Fibroblast of pulmonary artery (primary cell): ENCODE measurements at regions not wholly inside any gene's neighbourhood (a gene's known extent, or its start where the extent isn't known, plus 50 kb on each side); places are given as distances from the start of the nearest gene placed in this dataset.

Source experiments
- DNase-seq: peaks from one replicate; pipeline ENCODE4 v3.0.0-alpha.2; 2010; ENCODE audit warnings: low read depth
- H3K4me3 ChIP-seq: replicated peaks from 2 replicates; pipeline ENCODE4 v1.5.1; 2011; ENCODE audit warnings: low read depth, mild to moderate bottlenecking, control low read depth, low read length, moderate library complexity
- TF ChIP-seq, protein P1 (sequence below): IDR thresholded peaks from 2 replicates; pipeline ENCODE4 v1.5.1; 2011; ENCODE audit warnings: mild to moderate bottlenecking, control low read depth, low read length, inconsistent platforms; ENCODE audit errors: missing control alignments

DNA sequence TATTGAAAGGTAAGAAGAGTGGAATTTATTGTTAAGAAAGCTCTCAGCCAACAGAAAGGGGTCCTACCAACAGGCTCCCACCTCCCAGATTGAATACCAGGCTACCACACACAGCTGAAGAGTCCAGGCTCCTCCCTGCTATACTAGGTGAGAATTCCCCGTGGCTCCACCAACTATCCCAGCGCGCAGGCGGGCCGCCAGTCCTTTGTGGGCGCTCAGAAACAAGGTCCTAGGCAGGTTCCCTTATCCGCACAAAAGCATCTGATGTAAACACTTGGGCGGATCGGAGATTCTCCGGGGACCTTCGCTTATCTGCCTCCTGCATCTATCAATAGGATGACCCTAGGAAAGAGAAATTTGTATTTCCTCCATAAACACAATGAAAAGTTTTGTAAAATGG lies 423.9 kb upstream of the ADGRL4 start:
- no peak for DNase-seq
- TF ChIP-seq, protein P1, sequence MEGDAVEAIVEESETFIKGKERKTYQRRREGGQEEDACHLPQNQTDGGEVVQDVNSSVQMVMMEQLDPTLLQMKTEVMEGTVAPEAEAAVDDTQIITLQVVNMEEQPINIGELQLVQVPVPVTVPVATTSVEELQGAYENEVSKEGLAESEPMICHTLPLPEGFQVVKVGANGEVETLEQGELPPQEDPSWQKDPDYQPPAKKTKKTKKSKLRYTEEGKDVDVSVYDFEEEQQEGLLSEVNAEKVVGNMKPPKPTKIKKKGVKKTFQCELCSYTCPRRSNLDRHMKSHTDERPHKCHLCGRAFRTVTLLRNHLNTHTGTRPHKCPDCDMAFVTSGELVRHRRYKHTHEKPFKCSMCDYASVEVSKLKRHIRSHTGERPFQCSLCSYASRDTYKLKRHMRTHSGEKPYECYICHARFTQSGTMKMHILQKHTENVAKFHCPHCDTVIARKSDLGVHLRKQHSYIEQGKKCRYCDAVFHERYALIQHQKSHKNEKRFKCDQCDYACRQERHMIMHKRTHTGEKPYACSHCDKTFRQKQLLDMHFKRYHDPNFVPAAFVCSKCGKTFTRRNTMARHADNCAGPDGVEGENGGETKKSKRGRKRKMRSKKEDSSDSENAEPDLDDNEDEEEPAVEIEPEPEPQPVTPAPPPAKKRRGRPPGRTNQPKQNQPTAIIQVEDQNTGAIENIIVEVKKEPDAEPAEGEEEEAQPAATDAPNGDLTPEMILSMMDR = no peak
- no peak overlapping the region for H3K4me3 ChIP-seq

DNA sequence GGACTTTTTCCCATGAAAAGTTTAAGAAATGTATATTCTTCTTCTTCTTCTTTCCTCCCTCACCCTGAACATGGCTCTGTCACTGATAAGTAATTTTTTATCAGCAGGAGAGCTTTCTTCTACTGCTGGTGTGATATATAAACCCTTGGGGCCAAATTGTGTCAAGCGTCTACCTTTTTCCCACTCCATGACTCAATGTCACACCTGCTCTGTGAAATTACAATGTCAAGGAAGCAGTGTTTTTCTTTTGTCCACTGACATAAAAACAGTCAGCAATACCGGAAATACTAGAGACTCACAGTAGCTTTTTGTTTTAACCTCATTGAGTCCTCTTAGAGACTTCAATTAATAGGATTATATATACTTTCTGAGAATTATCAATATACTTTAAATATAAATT lies 416.2 kb upstream of the ADGRL4 start:
- TF ChIP-seq, protein P1 = no peak
- DNase-seq = no peak

DNA sequence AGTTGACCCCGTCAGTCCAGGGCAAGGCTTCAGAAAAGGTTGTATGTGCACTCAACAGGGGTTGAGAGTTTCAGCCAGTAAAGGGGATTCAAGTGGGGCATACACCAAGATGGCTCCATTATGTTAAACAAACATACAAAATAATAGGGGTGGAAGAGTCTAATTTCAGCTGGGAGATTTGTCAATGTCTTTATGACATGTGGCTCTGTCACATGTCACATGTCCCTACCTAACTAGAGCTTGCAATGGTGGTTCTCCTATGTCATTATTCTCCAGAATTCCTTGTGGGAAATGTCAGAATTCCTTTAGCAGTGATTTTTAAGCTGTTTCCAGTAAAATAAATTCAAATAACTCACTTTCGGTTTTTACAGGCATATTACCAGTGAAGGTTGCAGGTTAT lies 392.0 kb upstream of the ADGRL4 start:
- TF ChIP-seq, protein P1 = no peak
- H3K4me3 ChIP-seq = no peak overlapping the region
- DNase-seq = no peak

More for the DNA sequence above, 416.2 kb upstream of the ADGRL4 start:
- no peak overlapping the region for H3K4me3 ChIP-seq

DNA sequence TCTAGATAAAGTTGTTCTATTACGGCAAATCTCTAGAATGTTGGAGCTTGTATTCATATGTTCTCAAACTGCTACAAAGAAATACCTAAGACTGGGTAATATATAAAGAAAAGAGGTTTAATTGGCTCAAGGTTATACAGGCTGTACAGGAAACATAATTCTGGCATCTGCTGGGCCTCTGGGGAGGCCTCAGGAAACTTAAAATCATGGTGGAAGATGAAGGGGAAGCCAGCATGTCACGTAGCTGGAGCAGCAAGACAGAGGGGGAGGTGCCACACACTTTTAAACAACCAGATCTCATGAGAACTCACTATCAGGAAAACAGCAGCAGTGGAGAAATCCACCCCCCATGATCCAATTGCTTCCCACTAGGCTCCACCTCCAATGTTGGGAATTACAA lies 390.4 kb upstream of the ADGRL4 start:
- DNase-seq = no peak
- TF ChIP-seq, protein P1 = no peak
- H3K4me3 ChIP-seq = no peak overlapping the region

DNA sequence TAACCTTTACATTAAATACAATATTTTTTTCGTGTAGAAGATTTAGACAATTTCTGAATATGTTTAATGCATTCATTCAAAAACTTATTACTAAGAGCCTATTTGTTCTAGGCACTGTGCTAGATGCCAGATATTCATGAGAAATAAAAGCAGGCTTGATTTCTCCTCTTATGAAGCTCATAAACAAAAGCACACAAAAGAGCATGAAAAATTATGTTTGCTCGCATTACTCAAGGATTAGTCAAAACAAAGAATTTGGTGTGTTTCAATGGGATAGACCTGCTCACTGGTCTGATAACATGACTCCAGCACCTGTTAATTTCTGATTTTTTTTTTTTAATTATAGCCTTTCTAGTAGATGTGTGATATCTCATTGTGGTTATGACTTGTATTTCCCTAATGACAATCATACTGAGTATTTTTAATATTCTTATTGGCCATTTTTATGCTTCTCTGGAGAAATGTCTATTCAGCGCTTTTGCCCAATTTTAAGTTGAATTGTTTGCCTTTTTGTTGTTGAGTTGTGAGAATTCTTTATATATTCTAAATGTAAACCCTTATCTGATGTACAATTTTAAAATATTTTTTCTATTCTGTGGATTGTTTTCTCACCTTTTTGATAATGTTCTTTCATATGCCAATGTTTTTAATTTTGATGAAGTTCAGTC lies 382.3 kb upstream of the ADGRL4 start:
- no peak overlapping the region for H3K4me3 ChIP-seq
- DNase-seq = no peak
- TF ChIP-seq, protein P1 = no peak

DNA sequence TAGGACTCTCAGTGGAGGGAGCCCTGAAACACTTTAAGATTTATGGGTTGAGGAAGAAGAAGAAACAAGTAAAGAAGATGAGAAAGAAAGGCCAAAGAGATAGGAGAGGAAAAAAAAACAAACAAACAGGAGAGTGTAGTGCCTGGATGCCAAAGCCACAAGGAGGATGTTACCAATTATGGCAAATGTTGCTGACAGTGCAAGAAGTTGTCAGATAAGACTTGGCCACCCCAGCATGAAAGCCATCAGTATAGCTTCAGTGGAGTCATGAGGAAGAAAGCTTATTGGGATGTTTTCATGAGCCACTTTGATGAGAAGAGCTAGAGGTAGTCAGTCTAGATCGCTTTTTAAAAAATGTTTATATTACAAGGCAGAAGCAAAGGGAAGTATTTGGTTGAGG lies 380.2 kb upstream of the ADGRL4 start:
- no peak for DNase-seq
- TF ChIP-seq, protein P1 = no peak
- no peak overlapping the region for H3K4me3 ChIP-seq

DNA sequence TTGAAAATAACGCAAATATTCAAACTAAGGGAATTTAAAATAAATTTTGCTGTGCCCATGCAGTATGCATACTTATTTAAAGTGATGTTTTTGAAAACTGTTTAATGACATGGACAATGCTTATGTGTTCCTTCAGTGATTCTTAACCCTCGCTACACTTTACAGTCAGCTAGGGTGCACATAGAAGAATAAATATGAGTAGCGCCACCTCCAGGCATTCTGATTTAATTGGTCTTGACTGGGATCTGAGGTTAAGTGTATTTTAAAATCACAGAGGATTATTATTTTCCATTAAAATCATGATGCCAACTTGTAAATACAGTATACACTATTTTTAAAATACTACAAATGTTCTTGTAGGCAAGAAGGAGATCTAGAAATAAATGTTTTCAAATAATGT lies 373.5 kb upstream of the ADGRL4 start:
- H3K4me3 ChIP-seq = no peak overlapping the region
- TF ChIP-seq, protein P1 = no peak
- DNase-seq = no peak
